GM12878 (cell line): ENCODE measurements at regions not wholly inside any gene's neighbourhood (a gene's known extent, or its start where the extent isn't known, plus 50 kb on each side); places are given as distances from the start of the nearest gene placed in this dataset.

Experiments
- ATAC-seq: fragments of 200-7000 bp; cut with Tn5 transposase; 3 replicates; pipeline ENCODE4 v1.9.1; 2020; ENCODE audit warnings: mild to moderate bottlenecking, moderate library complexity
- BruUV-seq: library from RNA; stranded (reverse); fragments of 400-500 nt; replicated peaks from 2 replicates; lab custom pipeline; 2021; lab: Mats Ljungman, UMichigan
- CTCF ChIA-PET: fragments of 300-600 bp; sonication (Branson Sonifier 250); formaldehyde crosslinking; extraction: SDS; loops from one replicate; lab custom pipeline; 2021; ENCODE audit warnings: inconsistent platforms; lab: Yijun Ruan, JAX
- POLR2A ChIA-PET: fragments of 350-600 bp; formaldehyde crosslinking; extraction: SDS; loops from one replicate; lab custom pipeline; 2021; ENCODE audit warnings: inconsistent platforms; lab: Charles Lee
- RAD21 ChIA-PET: fragments of 300-600 bp; sonication (Branson Sonifier 250); formaldehyde crosslinking; loops from one replicate; lab custom pipeline; 2023; ENCODE audit warnings: antibody characterized with exemption; ENCODE audit not compliant: unreplicated experiment; lab: Charles Lee
- SMC1A ChIA-PET: fragments of 300-600 bp; sonication (Branson Sonifier 250); formaldehyde crosslinking; loops from one replicate; lab custom pipeline; 2023; ENCODE audit not compliant: unreplicated experiment, uncharacterized antibody; lab: Charles Lee
- DNase-seq: peaks from one replicate; pipeline ENCODE4 v3.0.0-alpha.2; 2011; ENCODE audit warnings: low read depth, low spot score
- FAIRE-seq: peaks from 3 replicates; lab custom pipeline; 2011; peaks lifted over from hg19 to GRCh38; lab: Jason Lieb, UNC
- H2AFZ ChIP-seq: 2 replicates; pipeline ENCODE4 v1.6.0; 2011; ENCODE audit warnings: low read depth, low read length, control low read depth; ENCODE audit not compliant: control insufficient read depth
- H3K27ac ChIP-seq: 2 replicates; pipeline ENCODE4 v1.5.1; 2011; ENCODE audit warnings: control low read depth; ENCODE audit not compliant: control insufficient read depth, insufficient read depth
- H3K27me3 ChIP-seq, 2 experiments: replicated peaks in 1 of 2; 2 replicates each; pipeline versions ENCODE4 v1.6.0 to v1.6.1; 2011; ENCODE audit warnings: low read length in 1 of 2; ENCODE audit not compliant: control insufficient read depth in 2 of 2, insufficient read depth in 2 of 2
- H3K36me3 ChIP-seq, 2 experiments: 2 replicates each; pipeline ENCODE4 v1.5.1; 2011; ENCODE audit warnings: low read length in 1 of 2; ENCODE audit not compliant: control insufficient read depth in 2 of 2, insufficient read depth in 2 of 2
- H3K4me1 ChIP-seq: 2 replicates; pipeline ENCODE4 v1.6.1; 2011; ENCODE audit warnings: mild to moderate bottlenecking, low read length, moderate library complexity, mixed read lengths; ENCODE audit not compliant: control insufficient read depth, insufficient read depth
- H3K4me2 ChIP-seq: 2 replicates; pipeline ENCODE4 v1.6.0; 2011; ENCODE audit warnings: control low read depth; ENCODE audit not compliant: control insufficient read depth, insufficient read depth
- H3K4me3 ChIP-seq: fragments of 200-600 bp; sonication (generic); 2 replicates; pipeline ENCODE4 v1.5.1; 2016
- H3K79me2 ChIP-seq: 2 replicates; pipeline ENCODE4 v1.6.0; 2011; ENCODE audit warnings: low read length; ENCODE audit not compliant: control insufficient read depth, insufficient read depth
- H3K9ac ChIP-seq: 2 replicates; pipeline ENCODE4 v1.8.0; 2011; ENCODE audit warnings: low read length, control low read depth, mixed read lengths; ENCODE audit not compliant: control insufficient read depth, insufficient read depth
- H3K9me3 ChIP-seq: replicated peaks from 3 replicates; pipeline ENCODE4 v1.5.1; 2011; ENCODE audit warnings: mild to moderate bottlenecking, low read length; ENCODE audit not compliant: control insufficient read depth, insufficient read depth
- H4K20me1 ChIP-seq: 2 replicates; pipeline ENCODE4 v1.6.0; 2011; ENCODE audit not compliant: control insufficient read depth, insufficient read depth
- ATF7 ChIP-seq: fragments of 450-650 bp; IDR thresholded peaks from 2 replicates; pipeline ENCODE4 v1.6.1; 2016; ENCODE audit warnings: low read depth, mild to moderate bottlenecking
- IRF3 ChIP-seq: fragments of 450-650 bp; IDR thresholded peaks from 2 replicates; pipeline ENCODE4 v1.6.1; 2014; ENCODE audit warnings: mild to moderate bottlenecking
- MTA2 ChIP-seq: fragments of 450-650 bp; IDR thresholded peaks from 2 replicates; pipeline ENCODE4 v1.6.1; 2016; ENCODE audit warnings: low read depth, mild to moderate bottlenecking, moderate library complexity
- MYC ChIP-seq: IDR thresholded peaks from 2 replicates; pipeline ENCODE4 v1.6.1; 2011; ENCODE audit warnings: mild to moderate bottlenecking, low read length, moderate library complexity, inconsistent platforms; ENCODE audit not compliant: insufficient read depth, insufficient replicate concordance, insufficient read length, severe bottlenecking
- PML ChIP-seq: IDR thresholded peaks from 2 replicates; pipeline ENCODE4 v1.6.1; 2012; ENCODE audit warnings: low read length, inconsistent platforms
- SP1 ChIP-seq: IDR thresholded peaks from one replicate; pipeline ENCODE4 v1.6.1; 2011; ENCODE audit warnings: low read depth, low read length
- TCF3 ChIP-seq: IDR thresholded peaks from 2 replicates; pipeline ENCODE4 v1.6.1; 2012; ENCODE audit warnings: low read depth, mild to moderate bottlenecking, low read length, borderline replicate concordance; ENCODE audit not compliant: insufficient read depth
- TCF7 ChIP-seq: IDR thresholded peaks from 2 replicates; pipeline ENCODE4 v1.6.1; 2014; ENCODE audit warnings: antibody characterized with exemption, borderline replicate concordance
- USF2 ChIP-seq: IDR thresholded peaks from 2 replicates; pipeline ENCODE4 v1.6.1; 2011; ENCODE audit warnings: low read depth, low read length, improper control_type of control experiment, borderline replicate concordance
- WGBS: methylation state at CpG from one replicate; pipeline ENCODE4 v1.1.6; 2016; ENCODE audit warnings: low lambda C conversion rate; ENCODE audit not compliant: insufficient replicate concordance, insufficient coverage; ENCODE audit errors: missing lambda C conversion rate; 5-methylcytosine and 5-hydroxymethylcytosine counted together
- in situ Hi-C: fragments of 300-500 bp; cut with MboI; formaldehyde crosslinking; loops from 9 replicates; pipeline ENCODE4 v1.14.3; 2018; ENCODE audit warnings: mixed read lengths
- intact Hi-C: fragments of 100-400 bp; cut with micrococcal nuclease; formaldehyde crosslinking; loops from one replicate; pipeline ENCODE4 v1.14.2; 2022; ENCODE audit not compliant: unreplicated experiment

GRCh38 chr16:9542165-9542755 lies 450.8 kb downstream of the HAPSTR1 start:
- ATAC-seq, result no peak
- BruUV-seq, result no TSS peak
- H3K27ac ChIP-seq, result no peak overlapping the region
- ChIA-PET CTCF (no interaction called here), POLR2A (no interaction called here), SMC1A (no interaction called here), RAD21 (no interaction called here)
- TF ChIP-seq SP1 (no peak), ATF7 (no peak), TCF3 (no peak), USF2 (no peak), MTA2 (no peak), TCF7 (no peak), MYC (no peak), PML (no peak), IRF3 (no peak)
- DNase-seq, result no peak
- no peaks in the 10 kb centered on the region for H3K36me3 ChIP-seq
- no peaks in the 10 kb centered on the region for H3K27me3 ChIP-seq
- in situ Hi-C loops (no loop called here), intact Hi-C loops (no loop called here)
- H3K4me1 ChIP-seq, result no peaks in the 10 kb centered on the region
- no peaks in the 10 kb centered on the region for H3K79me2 ChIP-seq
- FAIRE-seq, result no peak
- no peaks in the 10 kb centered on the region for H3K9me3 ChIP-seq
- H3K4me3 ChIP-seq, result no peak overlapping the region
- WGBS, result 31% methylated on average over 8 of the region's 8 CpGs
- H3K4me2 ChIP-seq, result no peak overlapping the region
- no peak overlapping the region for H2AFZ ChIP-seq
- no peak overlapping the region for H3K9ac ChIP-seq
- no peaks in the 10 kb centered on the region for H4K20me1 ChIP-seq
